GM12878 (cell line): ENCODE measurements at regions not wholly inside any gene's neighbourhood (a gene's known extent, or its start where the extent isn't known, plus 50 kb on each side); places are given as distances from the start of the nearest gene placed in this dataset.

Source experiments
- ATF7 ChIP-seq: fragments of 450-650 bp; IDR thresholded peaks from 2 replicates; pipeline ENCODE4 v1.6.1; 2016; ENCODE audit warnings: low read depth, mild to moderate bottlenecking
- CBX5 ChIP-seq: sonication (generic); IDR thresholded peaks from 2 replicates; pipeline ENCODE4 v1.6.1; 2016; ENCODE audit warnings: low read depth, moderate library complexity, mild to moderate bottlenecking, inconsistent platforms
- CHD4 ChIP-seq: fragments of 200-600 bp; sonication (generic); IDR thresholded peaks from 2 replicates; pipeline ENCODE4 v1.6.1; 2016; ENCODE audit warnings: mild to moderate bottlenecking
- EED ChIP-seq: sonication (generic); IDR thresholded peaks from 2 replicates; pipeline ENCODE4 v1.6.1; 2016; ENCODE audit warnings: antibody characterized with exemption, low read depth
- HDGF ChIP-seq: fragments of 450-650 bp; IDR thresholded peaks from 2 replicates; pipeline ENCODE4 v1.6.1; 2016; ENCODE audit warnings: antibody characterized with exemption
- NFYB ChIP-seq: IDR thresholded peaks from 2 replicates; pipeline ENCODE4 v1.6.1; 2011; ENCODE audit warnings: low read depth, mild to moderate bottlenecking, low read length, improper control_type of control experiment, moderate library complexity; ENCODE audit not compliant: insufficient read depth
- SP1 ChIP-seq: IDR thresholded peaks from one replicate; pipeline ENCODE4 v1.6.1; 2011; ENCODE audit warnings: low read depth, low read length
- ZNF384 ChIP-seq: IDR thresholded peaks from 2 replicates; pipeline ENCODE4 v1.6.1; 2012; ENCODE audit warnings: low read depth, mild to moderate bottlenecking, low read length, improper control_type of control experiment, borderline replicate concordance
- TF ChIP-seq, protein P1 (sequence below), 3 experiments: IDR thresholded peaks in 2 of 3; conservative IDR thresholded peaks in 1 of 3; 2 replicates each; pipeline ENCODE4 v1.5.1; 2011; ENCODE audit warnings: low read depth in 3 of 3, low read length in 3 of 3, mild to moderate bottlenecking in 3 of 3, control low read depth in 2 of 3, moderate library complexity in 2 of 3, inconsistent platforms in 1 of 3, mixed read lengths in 1 of 3; ENCODE audit not compliant: control insufficient read depth in 2 of 3, insufficient read depth in 1 of 3; ENCODE audit errors: extremely low read depth in 1 of 3
- TF ChIP-seq, protein P2 (sequence below): IDR thresholded peaks from 2 replicates; pipeline ENCODE4 v1.6.1; 2012; ENCODE audit warnings: mild to moderate bottlenecking, low read depth, low read length
- TF ChIP-seq, protein P3 (sequence below): fragments of 450-650 bp; conservative IDR thresholded peaks from 2 replicates; pipeline ENCODE4 v1.6.1; 2017; ENCODE audit warnings: mild to moderate bottlenecking, moderate library complexity

DNA sequence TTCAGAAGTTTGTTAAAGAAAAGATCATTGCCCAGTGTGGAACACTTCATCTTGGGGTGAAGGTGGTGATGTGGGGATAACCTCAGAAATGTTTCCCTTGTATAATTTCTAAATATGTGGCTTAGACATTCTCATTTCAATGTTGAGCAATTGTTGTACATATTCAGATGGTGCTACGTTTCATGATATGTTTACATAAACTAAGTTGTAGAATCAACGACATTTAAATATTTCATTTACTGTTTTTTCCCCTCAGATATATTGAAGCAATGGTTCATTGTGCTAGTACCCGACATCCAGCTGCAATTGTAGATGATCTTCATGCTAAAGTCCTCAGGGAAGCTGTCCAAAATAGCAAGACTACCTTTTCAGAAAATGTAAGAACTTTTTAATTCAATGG is 92.6 kb downstream of the BLTP1 start:
- TF ChIP-seq HDGF (no peak), ATF7 (no peak), NFYB (no peak), EED (no peak), CBX5 (no peak), CHD4 (no peak), SP1 (no peak), ZNF384 (no peak)
- TF ChIP-seq, protein P1, sequence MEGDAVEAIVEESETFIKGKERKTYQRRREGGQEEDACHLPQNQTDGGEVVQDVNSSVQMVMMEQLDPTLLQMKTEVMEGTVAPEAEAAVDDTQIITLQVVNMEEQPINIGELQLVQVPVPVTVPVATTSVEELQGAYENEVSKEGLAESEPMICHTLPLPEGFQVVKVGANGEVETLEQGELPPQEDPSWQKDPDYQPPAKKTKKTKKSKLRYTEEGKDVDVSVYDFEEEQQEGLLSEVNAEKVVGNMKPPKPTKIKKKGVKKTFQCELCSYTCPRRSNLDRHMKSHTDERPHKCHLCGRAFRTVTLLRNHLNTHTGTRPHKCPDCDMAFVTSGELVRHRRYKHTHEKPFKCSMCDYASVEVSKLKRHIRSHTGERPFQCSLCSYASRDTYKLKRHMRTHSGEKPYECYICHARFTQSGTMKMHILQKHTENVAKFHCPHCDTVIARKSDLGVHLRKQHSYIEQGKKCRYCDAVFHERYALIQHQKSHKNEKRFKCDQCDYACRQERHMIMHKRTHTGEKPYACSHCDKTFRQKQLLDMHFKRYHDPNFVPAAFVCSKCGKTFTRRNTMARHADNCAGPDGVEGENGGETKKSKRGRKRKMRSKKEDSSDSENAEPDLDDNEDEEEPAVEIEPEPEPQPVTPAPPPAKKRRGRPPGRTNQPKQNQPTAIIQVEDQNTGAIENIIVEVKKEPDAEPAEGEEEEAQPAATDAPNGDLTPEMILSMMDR (IDR thresholded peaks at IDR 0.05 in 2 of 3, conservative IDR thresholded peaks at IDR 0.05 in 1 of 3; ENCODE audit: control insufficient read depth in 2 of 3, extremely low read depth in 1 of 3, insufficient read depth in 1 of 3, low read depth in 3 of 3, low read length in 3 of 3), result no peak
- TF ChIP-seq, protein P2, sequence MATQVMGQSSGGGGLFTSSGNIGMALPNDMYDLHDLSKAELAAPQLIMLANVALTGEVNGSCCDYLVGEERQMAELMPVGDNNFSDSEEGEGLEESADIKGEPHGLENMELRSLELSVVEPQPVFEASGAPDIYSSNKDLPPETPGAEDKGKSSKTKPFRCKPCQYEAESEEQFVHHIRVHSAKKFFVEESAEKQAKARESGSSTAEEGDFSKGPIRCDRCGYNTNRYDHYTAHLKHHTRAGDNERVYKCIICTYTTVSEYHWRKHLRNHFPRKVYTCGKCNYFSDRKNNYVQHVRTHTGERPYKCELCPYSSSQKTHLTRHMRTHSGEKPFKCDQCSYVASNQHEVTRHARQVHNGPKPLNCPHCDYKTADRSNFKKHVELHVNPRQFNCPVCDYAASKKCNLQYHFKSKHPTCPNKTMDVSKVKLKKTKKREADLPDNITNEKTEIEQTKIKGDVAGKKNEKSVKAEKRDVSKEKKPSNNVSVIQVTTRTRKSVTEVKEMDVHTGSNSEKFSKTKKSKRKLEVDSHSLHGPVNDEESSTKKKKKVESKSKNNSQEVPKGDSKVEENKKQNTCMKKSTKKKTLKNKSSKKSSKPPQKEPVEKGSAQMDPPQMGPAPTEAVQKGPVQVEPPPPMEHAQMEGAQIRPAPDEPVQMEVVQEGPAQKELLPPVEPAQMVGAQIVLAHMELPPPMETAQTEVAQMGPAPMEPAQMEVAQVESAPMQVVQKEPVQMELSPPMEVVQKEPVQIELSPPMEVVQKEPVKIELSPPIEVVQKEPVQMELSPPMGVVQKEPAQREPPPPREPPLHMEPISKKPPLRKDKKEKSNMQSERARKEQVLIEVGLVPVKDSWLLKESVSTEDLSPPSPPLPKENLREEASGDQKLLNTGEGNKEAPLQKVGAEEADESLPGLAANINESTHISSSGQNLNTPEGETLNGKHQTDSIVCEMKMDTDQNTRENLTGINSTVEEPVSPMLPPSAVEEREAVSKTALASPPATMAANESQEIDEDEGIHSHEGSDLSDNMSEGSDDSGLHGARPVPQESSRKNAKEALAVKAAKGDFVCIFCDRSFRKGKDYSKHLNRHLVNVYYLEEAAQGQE, result no peak
- TF ChIP-seq, protein P3, sequence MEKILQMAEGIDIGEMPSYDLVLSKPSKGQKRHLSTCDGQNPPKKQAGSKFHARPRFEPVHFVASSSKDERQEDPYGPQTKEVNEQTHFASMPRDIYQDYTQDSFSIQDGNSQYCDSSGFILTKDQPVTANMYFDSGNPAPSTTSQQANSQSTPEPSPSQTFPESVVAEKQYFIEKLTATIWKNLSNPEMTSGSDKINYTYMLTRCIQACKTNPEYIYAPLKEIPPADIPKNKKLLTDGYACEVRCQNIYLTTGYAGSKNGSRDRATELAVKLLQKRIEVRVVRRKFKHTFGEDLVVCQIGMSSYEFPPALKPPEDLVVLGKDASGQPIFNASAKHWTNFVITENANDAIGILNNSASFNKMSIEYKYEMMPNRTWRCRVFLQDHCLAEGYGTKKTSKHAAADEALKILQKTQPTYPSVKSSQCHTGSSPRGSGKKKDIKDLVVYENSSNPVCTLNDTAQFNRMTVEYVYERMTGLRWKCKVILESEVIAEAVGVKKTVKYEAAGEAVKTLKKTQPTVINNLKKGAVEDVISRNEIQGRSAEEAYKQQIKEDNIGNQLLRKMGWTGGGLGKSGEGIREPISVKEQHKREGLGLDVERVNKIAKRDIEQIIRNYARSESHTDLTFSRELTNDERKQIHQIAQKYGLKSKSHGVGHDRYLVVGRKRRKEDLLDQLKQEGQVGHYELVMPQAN, result no peak
